RKO (cell line): ENCODE measurements at regions not wholly inside any gene's neighbourhood (a gene's known extent, or its start where the extent isn't known, plus 50 kb on each side); places are given as distances from the start of the nearest gene placed in this dataset.
"Not testable (repeated sequence)": the region's sequence is repeated elsewhere in the genome, so short reads cannot be mapped to it uniquely, and the experiment has no call there.

ENCODE experiments used
- DNase-seq: peaks from one replicate; pipeline ENCODE4 v3.0.0-alpha.2; 2016; ENCODE audit warnings: low spot score

- no peak for DNase-seq
Measured at GRCh38 chr18:23311351-23312121, 141.6 kb upstream of the RIOK3 start.

GRCh38 chr18:23313379-23313778 lies 139.7 kb upstream of the RIOK3 start:
- no peak for DNase-seq

- DNase-seq: no peak
Measured at GRCh38 chr18:23314672-23315071, 138.4 kb upstream of the RIOK3 start.

GRCh38 chr18:23316316-23316715 lies 136.8 kb upstream of the RIOK3 start:
- DNase-seq: no peak

GRCh38 chr18:23316988-23317387 lies 136.1 kb upstream of the RIOK3 start:
- DNase-seq: no peak

- DNase-seq: no peak
Measured at GRCh38 chr18:23317975-23318675, 135.0 kb upstream of the RIOK3 start.

- DNase-seq: no peak
Measured at GRCh38 chr18:23320709-23321236, 132.3 kb upstream of the RIOK3 start.

- DNase-seq: no peak
Measured at GRCh38 chr18:23321996-23322395, 131.1 kb upstream of the RIOK3 start.

GRCh38 chr18:23324056-23324811 lies 128.9 kb upstream of the RIOK3 start:
- no peak for DNase-seq

GRCh38 chr18:23324861-23325260 lies 128.2 kb upstream of the RIOK3 start:
- DNase-seq: no peak

GRCh38 chr18:23329671-23330070 lies 123.4 kb upstream of the RIOK3 start:
- DNase-seq: not testable (repeated sequence)

- no peak for DNase-seq
Measured at GRCh38 chr18:23330423-23330822, 122.7 kb upstream of the RIOK3 start.

GRCh38 chr18:23331091-23331920 lies 121.8 kb upstream of the RIOK3 start:
- no peak for DNase-seq

- DNase-seq: no peak
Measured at GRCh38 chr18:23332356-23332755, 120.7 kb upstream of the RIOK3 start.

GRCh38 chr18:23333827-23334226 lies 119.3 kb upstream of the RIOK3 start:
- DNase-seq: no peak

GRCh38 chr18:23334569-23334968 lies 118.5 kb upstream of the RIOK3 start:
- DNase-seq: no peak

GRCh38 chr18:23336101-23336500 lies 117.0 kb upstream of the RIOK3 start:
- no peak for DNase-seq

- peak; percentile 9 for DNase-seq
Measured at GRCh38 chr18:23337599-23338444, 115.3 kb upstream of the RIOK3 start.

- no peak for DNase-seq
Measured at GRCh38 chr18:23340661-23341060, 112.4 kb upstream of the RIOK3 start.

- DNase-seq: no peak
Measured at GRCh38 chr18:23341383-23341782, 111.7 kb upstream of the RIOK3 start.

GRCh38 chr18:23341983-23342382 lies 111.1 kb upstream of the RIOK3 start:
- no peak for DNase-seq
